ENCODE measurements at regions not wholly inside any gene's neighbourhood (a gene's known extent, or its start where the extent isn't known, plus 50 kb on each side); places are given as distances from the start of the nearest gene placed in this dataset.

GRCh38 chr5:133681896-133682295 is 69.6 kb upstream of the FSTL4 start:
- DNase-seq: no peak

GRCh38 chr5:133680830-133681565 is 68.7 kb upstream of the FSTL4 start:
- DNase-seq: no peak

- DNase-seq: no peak
Observed at GRCh38 chr5:133679534-133679933, 67.2 kb upstream of the FSTL4 start.

DNA sequence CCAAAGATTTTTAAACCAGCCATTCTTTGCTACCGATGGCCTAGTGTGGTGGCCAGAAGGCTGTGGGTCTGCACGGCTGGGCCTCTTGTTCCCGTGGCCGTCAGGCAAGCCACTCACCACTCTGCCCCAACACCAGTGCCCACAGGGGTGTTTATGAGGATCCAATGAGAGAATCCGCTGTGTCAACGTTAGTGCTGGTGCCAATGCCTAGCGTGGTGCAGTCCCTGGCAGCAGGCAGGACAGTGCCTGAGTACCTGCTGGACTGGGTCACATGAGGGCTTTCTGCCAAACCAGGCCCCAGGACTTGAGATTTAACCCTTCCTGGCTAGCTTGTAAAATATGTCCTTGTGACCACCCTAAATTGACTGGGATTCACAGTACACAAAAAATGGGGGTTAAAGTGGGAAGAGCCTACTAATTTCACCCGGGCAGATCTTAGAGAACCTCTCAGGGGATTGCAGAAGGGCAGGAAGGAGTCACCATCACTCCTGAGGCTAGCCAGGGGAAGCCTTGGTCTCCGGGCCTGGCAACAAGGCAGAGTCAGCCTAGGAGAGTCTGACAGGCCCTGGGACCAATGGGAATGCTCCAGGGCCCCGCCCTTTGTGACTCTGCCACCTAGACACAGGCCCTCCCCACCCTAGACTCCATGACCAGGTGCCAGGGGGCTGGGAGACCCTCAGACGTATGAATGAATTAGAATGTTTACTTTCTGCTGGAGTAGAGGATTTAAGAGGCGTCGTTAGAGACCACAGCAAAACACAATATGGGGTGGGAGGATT is 63.2 kb upstream of the FSTL4 start:
- no peak for DNase-seq

- no peak for DNase-seq
Observed at GRCh38 chr5:133670336-133670735, 58.0 kb upstream of the FSTL4 start.

GRCh38 chr5:133669472-133669871 is 57.1 kb upstream of the FSTL4 start:
- DNase-seq: no peak

- no peak for DNase-seq
Observed at GRCh38 chr5:133668458-133668857, 56.1 kb upstream of the FSTL4 start.

DNA sequence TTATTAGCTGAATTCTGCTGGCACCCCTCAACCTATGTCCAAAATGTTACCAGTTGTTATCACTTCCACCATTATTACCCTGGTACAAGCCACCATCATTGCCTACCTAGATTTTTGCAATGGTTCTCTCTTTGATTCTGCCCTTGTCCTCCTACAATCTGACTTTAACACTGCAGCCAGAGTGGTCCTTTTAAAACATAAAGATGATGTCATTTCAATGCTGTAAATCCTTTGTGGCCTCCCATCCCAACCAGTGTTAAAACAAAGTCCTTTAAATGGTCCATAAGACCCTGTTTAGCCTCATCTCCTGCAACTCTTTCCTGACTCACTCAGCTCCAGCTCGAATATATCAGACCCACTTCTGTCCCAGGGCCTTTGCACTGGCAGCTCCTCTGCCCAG is 54.9 kb upstream of the FSTL4 start:
- DNase-seq: no peak

DNA sequence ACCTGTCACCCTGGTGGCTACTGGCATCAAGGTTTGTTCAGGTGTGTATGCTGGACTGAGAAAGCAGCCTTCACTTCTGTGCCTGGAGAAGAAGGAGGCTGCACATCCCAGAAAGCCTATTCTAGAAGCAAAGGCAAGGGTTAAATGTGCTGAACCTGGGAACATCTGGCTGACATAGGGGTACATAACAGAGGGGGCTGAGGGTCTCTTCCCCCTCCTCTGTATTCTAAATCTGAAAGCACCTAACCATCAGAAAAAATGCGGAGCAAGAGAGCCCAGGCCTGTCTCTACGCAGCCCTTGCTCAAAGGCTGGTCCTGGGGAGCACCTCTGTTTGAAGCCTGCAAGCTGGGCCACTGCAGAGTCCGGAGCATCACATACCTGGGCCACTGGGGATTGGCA is 53.2 kb upstream of the FSTL4 start:
- DNase-seq: no peak

GRCh38 chr5:133664422-133664821 is 52.1 kb upstream of the FSTL4 start:
- DNase-seq: no peak

GRCh38 chr5:133663397-133664054 is 51.2 kb upstream of the FSTL4 start:
- DNase-seq: no peak

DNA sequence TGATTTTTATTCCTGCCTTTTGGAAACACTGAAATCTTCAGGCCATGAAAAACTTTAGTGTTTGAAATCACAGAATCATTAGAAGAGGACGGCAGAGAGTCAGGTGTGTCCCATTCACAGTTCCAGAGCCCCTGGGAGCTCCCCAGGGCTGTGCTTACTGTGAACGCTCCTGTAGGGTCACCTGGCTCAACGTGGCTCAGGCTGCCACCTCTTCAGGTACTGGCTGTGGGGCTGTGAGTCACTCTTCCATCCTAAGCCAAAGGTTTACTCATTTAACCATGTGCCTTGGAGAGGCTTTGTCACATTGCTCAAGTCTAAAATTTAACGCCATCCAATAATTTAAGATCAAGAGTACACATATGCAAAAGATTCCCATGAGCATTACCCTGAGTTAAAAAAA is 50.2 kb upstream of the FSTL4 start:
- no peak for DNase-seq
